Psoas muscle (tissue), 7 donors: ENCODE measurements at regions not wholly inside any gene's neighbourhood (a gene's known extent, or its start where the extent isn't known, plus 50 kb on each side); places are given as distances from the start of the nearest gene placed in this dataset.

Experiments
- ATAC-seq, 4 donors: fragments of 200-7000 bp; cut with Tn5 transposase; one replicate each; pipeline ENCODE4 v1.9.1; 2020; ENCODE audit warnings: moderate library complexity in 3 of 4, mild to moderate bottlenecking in 2 of 4
- DNase-seq, 2 donors: peaks; one replicate each; pipeline ENCODE4 v3.0.0-alpha.2; 2020
- H3K27ac ChIP-seq: fragments of 200-600 bp; one replicate; pipeline ENCODE4 v1.8.0; 2022
- H3K27me3 ChIP-seq, 3 donors: fragments of 200-600 bp in 1 of 3; one replicate each; pipeline versions ENCODE4 v1.6.1 to v1.8.0; 2013 to 2022; ENCODE audit warnings: low read length in 2 of 3, mild to moderate bottlenecking in 2 of 3, moderate library complexity in 1 of 3; ENCODE audit not compliant: insufficient read depth in 3 of 3
- H3K36me3 ChIP-seq, 2 donors: fragments of 200-600 bp in 1 of 2; one replicate each; pipeline versions ENCODE4 v1.6.1 to v1.8.0; 2013 to 2022; ENCODE audit warnings: low read depth in 1 of 2, mild to moderate bottlenecking in 1 of 2, moderate library complexity in 1 of 2; ENCODE audit not compliant: insufficient read depth in 1 of 2
- H3K4me1 ChIP-seq: fragments of 200-600 bp; one replicate; pipeline ENCODE4 v1.8.0; 2022
- H3K4me3 ChIP-seq: fragments of 200-600 bp; one replicate; pipeline ENCODE4 v1.8.0; 2022; ENCODE audit warnings: mild to moderate bottlenecking
- H3K9me3 ChIP-seq: fragments of 200-600 bp; one replicate; pipeline ENCODE4 v1.8.0; 2022
- CTCF ChIP-seq: fragments of 200-600 bp; IDR thresholded peaks from one replicate; pipeline ENCODE4 v1.8.0; 2022; ENCODE audit warnings: antibody characterized with exemption
- WGBS, 3 donors: extraction: QIAGEN DNeasy Blood & Tissue Kit; methylation state at CpG; one replicate each; pipeline versions ENCODE4 v1.1.6 to v1.1.7; 2013; 5-methylcytosine and 5-hydroxymethylcytosine counted together
- intact Hi-C, 2 donors: fragments of 100-400 bp; cut with DNase I; formaldehyde crosslinking; loops; one replicate each; pipeline versions ENCODE4 v1.11.0 to v1.14.2; 2022
- donor health status: healthy with polysubstance abuse.
- donor health status: DM: no; HTN: no; CAD: no; lungs with moderate emphysema.
- donor health status: Bipolar disorder and iron deficiency.
- donor health status: healthy.
- donor health status: DM: yes; HTN: yes; CAD: no.
- donor health status: DM: no; HTN: no; CAD: no.
- donor health status: DM: yes; HTN: yes; CAD: no.

GRCh38 chr14:87691042-87691881 lies 301.7 kb downstream of the GALC start:
- WGBS, 3 donors = 60 to 66% (median 61%) methylated on average over 14 to 15 of the region's 15 CpGs
- H3K9me3 ChIP-seq = no peaks in the 10 kb centered on the region
- no peak for TF ChIP-seq CTCF
- no peaks in the 10 kb centered on the region for H3K4me1 ChIP-seq
- no peaks in the 10 kb centered on the region for H3K27me3 ChIP-seq
- H3K27ac ChIP-seq = no peak overlapping the region
- intact Hi-C loops = no loop called here
- DNase-seq (no peak), ATAC-seq (no peak)
- H3K36me3 ChIP-seq = no peaks in the 10 kb centered on the region
- no peak overlapping the region for H3K4me3 ChIP-seq

- DNase-seq = no peak
- TF ChIP-seq CTCF = no peak
- Histone ChIP-seq H3K27ac (no peak overlapping the region), H3K9me3 (no peaks in the 10 kb centered on the region), H3K36me3 (no peaks in the 10 kb centered on the region), H3K27me3 (no peaks in the 10 kb centered on the region), H3K4me1 (no peaks in the 10 kb centered on the region), H3K4me3 (no peak overlapping the region)
- ATAC-seq = no peak
- intact Hi-C loops = no loop called here
- WGBS, 3 donors = 14 to 18% (median 17%) methylated on average over 3 of the region's 3 CpGs
Measured at GRCh38 chr14:87690076-87690613, 302.8 kb downstream of the GALC start.

- 87 to 90% (median 88%) methylated on average over 3 of the region's 3 CpGs for WGBS, 3 donors
- Histone ChIP-seq H3K36me3 (no peaks in the 10 kb centered on the region), H3K27me3 (no peaks in the 10 kb centered on the region), H3K27ac (no peak overlapping the region), H3K9me3 (no peaks in the 10 kb centered on the region), H3K4me3 (no peak overlapping the region), H3K4me1 (no peaks in the 10 kb centered on the region)
- ATAC-seq (no peak), DNase-seq (no peak)
- no peak for TF ChIP-seq CTCF
- intact Hi-C loops = no loop called here
Measured at GRCh38 chr14:87688524-87688923, 304.5 kb downstream of the GALC start.

DNA sequence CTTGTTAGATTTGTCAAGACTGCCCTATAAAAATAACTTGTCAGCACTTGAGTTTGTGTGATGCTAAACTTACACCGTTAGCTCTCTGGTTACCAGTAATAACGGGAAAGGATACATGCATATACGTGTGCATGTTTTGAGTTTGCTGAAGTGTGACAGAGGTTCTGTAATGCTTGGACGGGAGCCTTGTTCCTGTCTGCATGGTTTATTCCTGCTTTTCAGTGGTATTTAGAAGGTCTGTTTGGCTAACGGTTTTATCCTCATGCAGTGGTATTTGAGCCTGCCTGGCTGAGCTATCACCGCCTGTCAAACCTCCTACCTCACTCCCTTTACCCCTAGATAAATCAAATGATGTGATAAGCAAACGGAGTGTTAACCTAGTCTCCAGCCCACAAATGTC lies 305.6 kb downstream of the GALC start:
- ATAC-seq (no peak), DNase-seq (no peak)
- WGBS, 3 donors = 49 to 57% (median 54%) methylated on average over 7 of the region's 7 CpGs
- intact Hi-C loops = no loop called here
- no peak for TF ChIP-seq CTCF
- Histone ChIP-seq H3K36me3 (no peaks in the 10 kb centered on the region), H3K27ac (no peak overlapping the region), H3K4me3 (no peak overlapping the region), H3K9me3 (no peaks in the 10 kb centered on the region), H3K27me3 (no peaks in the 10 kb centered on the region), H3K4me1 (no peaks in the 10 kb centered on the region)

DNA sequence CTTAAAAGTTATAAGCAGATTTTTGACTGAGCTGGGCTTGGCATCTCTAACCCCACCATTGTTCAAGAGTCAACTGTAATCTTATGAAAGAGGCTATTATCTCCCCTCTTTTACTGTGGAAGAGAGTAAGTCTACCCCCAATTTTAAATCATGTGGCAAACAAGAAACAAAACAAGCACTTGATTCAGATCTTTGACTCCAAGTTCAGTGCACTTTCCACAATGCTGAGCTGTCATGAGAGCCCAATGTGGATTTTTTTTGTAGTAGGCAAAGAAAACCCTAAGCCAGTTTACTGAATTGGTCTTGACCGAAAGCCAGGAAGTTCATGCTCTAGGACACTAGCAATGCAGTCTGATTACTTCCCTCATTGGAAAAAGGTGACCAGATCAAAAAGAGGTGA lies 306.2 kb downstream of the GALC start:
- no peaks in the 10 kb centered on the region for H3K27me3 ChIP-seq
- intact Hi-C loops = no loop called here
- WGBS, 3 donors = 82 to 93% (median 92%) methylated on average over 1 of the region's 1 CpG
- no peak overlapping the region for H3K4me3 ChIP-seq
- no peaks in the 10 kb centered on the region for H3K4me1 ChIP-seq
- ATAC-seq (no peak), DNase-seq (no peak)
- no peaks in the 10 kb centered on the region for H3K9me3 ChIP-seq
- H3K36me3 ChIP-seq = no peaks in the 10 kb centered on the region
- no peak for TF ChIP-seq CTCF
- H3K27ac ChIP-seq = no peak overlapping the region
